SHP77 treated with DMSO at 0.1 percent for 48 hours (cell line): ENCODE measurements at regions not wholly inside any gene's neighbourhood (a gene's known extent, or its start where the extent isn't known, plus 50 kb on each side); places are given as distances from the start of the nearest gene placed in this dataset.
"Not testable (repeated sequence)": the region's sequence is repeated elsewhere in the genome, so short reads cannot be mapped to it uniquely, and the experiment has no call there.

Experiments used
- DNase-seq: peaks from one replicate; lab custom pipeline; 2025; lab: John Stamatoyannopoulos, UW

GRCh38 chr5:98121036-98121936 lies 652.2 kb upstream of the RGMB start:
- no peak for DNase-seq

- DNase-seq, result no peak
These were observed 645.2 kb upstream of the RGMB start for GRCh38 chr5:98128271-98128670.

- DNase-seq, result no peak
These were observed 644.6 kb upstream of the RGMB start for GRCh38 chr5:98128846-98129245.

- DNase-seq, result no peak
These were observed 643.0 kb upstream of the RGMB start for GRCh38 chr5:98130261-98131035.

GRCh38 chr5:98144116-98144515 lies 629.3 kb upstream of the RGMB start:
- no peak for DNase-seq

GRCh38 chr5:98144710-98145109 lies 628.8 kb upstream of the RGMB start:
- no peak for DNase-seq

GRCh38 chr5:98157368-98157767 lies 616.1 kb upstream of the RGMB start:
- no peak for DNase-seq

GRCh38 chr5:98158440-98158839 lies 615.0 kb upstream of the RGMB start:
- no peak for DNase-seq

- no peak for DNase-seq
These were observed 609.5 kb upstream of the RGMB start for GRCh38 chr5:98163796-98164493.

GRCh38 chr5:98168871-98169270 lies 604.6 kb upstream of the RGMB start:
- no peak for DNase-seq

- no peak for DNase-seq
These were observed 602.5 kb upstream of the RGMB start for GRCh38 chr5:98170994-98171393.

- DNase-seq, result no peak
These were observed 600.1 kb upstream of the RGMB start for GRCh38 chr5:98173334-98173733.

GRCh38 chr5:98175474-98175873 lies 598.0 kb upstream of the RGMB start:
- no peak for DNase-seq

GRCh38 chr5:98179791-98180755 lies 593.4 kb upstream of the RGMB start:
- DNase-seq, result no peak

- DNase-seq, result no peak
These were observed 587.3 kb upstream of the RGMB start for GRCh38 chr5:98186128-98186527.

GRCh38 chr5:98187945-98188344 lies 585.5 kb upstream of the RGMB start:
- no peak for DNase-seq

GRCh38 chr5:98190344-98190743 lies 583.1 kb upstream of the RGMB start:
- not testable (repeated sequence) for DNase-seq

GRCh38 chr5:98193921-98194760 lies 579.3 kb upstream of the RGMB start:
- no peak for DNase-seq

GRCh38 chr5:98200726-98201541 lies 572.5 kb upstream of the RGMB start:
- no peak for DNase-seq

GRCh38 chr5:98204798-98205197 lies 568.7 kb upstream of the RGMB start:
- DNase-seq, result no peak
